ENCODE measurements at regions not wholly inside any gene's neighbourhood (a gene's known extent, or its start where the extent isn't known, plus 50 kb on each side); places are given as distances from the start of the nearest gene placed in this dataset.

GRCh38 chr3:16033889-16034687 lies 140.4 kb upstream of the GALNT15 start:
- TF ChIP-seq CTCF (IDR thresholded peaks at IDR 0.05) (no peak), EP300 (IDR thresholded peaks at IDR 0.05; ENCODE audit: low read depth) (no peak), POLR2A (IDR thresholded peaks at IDR 0.05) (no peak)

All from transverse colon (tissue), 3 donors.